H9 (cell line): ENCODE measurements at regions not wholly inside any gene's neighbourhood (a gene's known extent, or its start where the extent isn't known, plus 50 kb on each side); places are given as distances from the start of the nearest gene placed in this dataset.

Source experiments
- DNase-seq: peaks from one replicate; pipeline ENCODE4 v3.0.0-alpha.2; 2017
- H2AFZ ChIP-seq: one replicate; pipeline ENCODE4 v1.6.1; 2013; ENCODE audit warnings: mild to moderate bottlenecking, low read length, control low read depth, moderate library complexity
- H2AK5ac ChIP-seq: 2 replicates; pipeline ENCODE4 v1.6.1; 2013; ENCODE audit warnings: low read length, control low read depth, mixed read lengths; ENCODE audit not compliant: insufficient read length
- H2BK120ac ChIP-seq: one replicate; pipeline ENCODE4 v1.6.1; 2013; ENCODE audit warnings: low read depth, mild to moderate bottlenecking, low read length, control low read depth, inconsistent platforms; ENCODE audit not compliant: poor library complexity, severe bottlenecking
- H2BK12ac ChIP-seq: 2 replicates; pipeline ENCODE4 v1.6.1; 2013; ENCODE audit warnings: low read length, control low read depth, mixed read lengths, low read depth; ENCODE audit not compliant: insufficient read length
- H2BK15ac ChIP-seq: 2 replicates; pipeline ENCODE4 v1.6.1; 2013; ENCODE audit warnings: low read depth, low read length, control low read depth
- H2BK20ac ChIP-seq: one replicate; pipeline ENCODE4 v1.6.1; 2013; ENCODE audit warnings: low read depth, mild to moderate bottlenecking, low read length, control low read depth, inconsistent platforms; ENCODE audit not compliant: poor library complexity, severe bottlenecking
- H2BK5ac ChIP-seq: 2 replicates; pipeline ENCODE4 v1.6.1; 2013; ENCODE audit warnings: low read length, control low read depth, mixed read lengths; ENCODE audit not compliant: insufficient read length
- H3K14ac ChIP-seq: 2 replicates; pipeline ENCODE4 v1.6.1; 2013; ENCODE audit warnings: low read length, control low read depth; ENCODE audit not compliant: insufficient read depth
- H3K18ac ChIP-seq: 2 replicates; pipeline ENCODE4 v1.6.1; 2013; ENCODE audit warnings: low read depth, mild to moderate bottlenecking, mixed read lengths, low read length, control low read depth; ENCODE audit not compliant: insufficient read length
- H3K23ac ChIP-seq: 2 replicates; pipeline ENCODE4 v1.6.1; 2013; ENCODE audit warnings: low read length, control low read depth, mixed read lengths, low read depth; ENCODE audit not compliant: insufficient read length
- H3K23me2 ChIP-seq: 2 replicates; pipeline ENCODE4 v1.6.1; 2013; ENCODE audit warnings: low read depth, mild to moderate bottlenecking, mixed read lengths, low read length, control low read depth; ENCODE audit not compliant: insufficient read length, poor library complexity, severe bottlenecking
- H3K27ac ChIP-seq: 2 replicates; pipeline ENCODE4 v1.5.1; 2013; ENCODE audit warnings: low read length, control low read depth, mixed read lengths, low read depth; ENCODE audit not compliant: insufficient read length
- H3K27me3 ChIP-seq: 2 replicates; pipeline ENCODE4 v1.6.1; 2013; ENCODE audit warnings: low read length, control low read depth, inconsistent platforms; ENCODE audit not compliant: insufficient read depth
- H3K4ac ChIP-seq: 2 replicates; pipeline ENCODE4 v1.6.1; 2013; ENCODE audit warnings: low read depth, mild to moderate bottlenecking, control low read depth, inconsistent platforms, low read length, moderate library complexity
- H3K4me1 ChIP-seq: 2 replicates; pipeline ENCODE4 v1.6.1; 2013; ENCODE audit warnings: low read length, control low read depth, inconsistent platforms; ENCODE audit not compliant: insufficient read depth
- H3K4me2 ChIP-seq: 2 replicates; pipeline ENCODE4 v1.6.1; 2013; ENCODE audit warnings: low read length, control low read depth, mixed read lengths; ENCODE audit not compliant: insufficient read length, insufficient read depth
- H3K56ac ChIP-seq: 2 replicates; pipeline ENCODE4 v1.6.1; 2013; ENCODE audit warnings: low read depth, mild to moderate bottlenecking, mixed read lengths, low read length, control low read depth; ENCODE audit not compliant: insufficient read length
- H3K79me1 ChIP-seq: 2 replicates; pipeline ENCODE4 v1.6.1; 2013; ENCODE audit warnings: low read depth, mild to moderate bottlenecking, moderate library complexity, low read length, control low read depth, inconsistent platforms; ENCODE audit not compliant: insufficient read depth, poor library complexity, severe bottlenecking
- H3K79me2 ChIP-seq: 2 replicates; pipeline ENCODE4 v1.6.1; 2013; ENCODE audit warnings: low read length, control low read depth, inconsistent platforms; ENCODE audit not compliant: insufficient read depth
- H3K9ac ChIP-seq: 2 replicates; pipeline ENCODE4 v1.6.1; 2013; ENCODE audit warnings: low read length, control low read depth, mixed read lengths; ENCODE audit not compliant: insufficient read length; ENCODE audit errors: extremely low read depth
- H3K9me3 ChIP-seq: one replicate; pipeline ENCODE4 v1.6.1; 2013; ENCODE audit warnings: low read depth, low read length, inconsistent platforms; ENCODE audit not compliant: control insufficient read depth
- H3T11ph ChIP-seq: one replicate; pipeline ENCODE4 v1.6.1; 2013; ENCODE audit warnings: mild to moderate bottlenecking, low read length, control low read depth, inconsistent platforms
- H4K20me1 ChIP-seq: one replicate; pipeline ENCODE4 v1.6.1; 2013; ENCODE audit not compliant: control insufficient read depth, insufficient read length, insufficient read depth
- H4K5ac ChIP-seq: 2 replicates; pipeline ENCODE4 v1.6.1; 2013; ENCODE audit warnings: low read depth, mild to moderate bottlenecking, mixed read lengths, low read length, control low read depth; ENCODE audit not compliant: insufficient read length
- H4K8ac ChIP-seq: replicated peaks from 2 replicates; pipeline ENCODE4 v1.6.1; 2013; ENCODE audit warnings: low read length, control low read depth, mixed read lengths, low read depth; ENCODE audit not compliant: insufficient read length
- H4K91ac ChIP-seq: 2 replicates; pipeline ENCODE4 v1.6.1; 2013; ENCODE audit warnings: low read depth, mild to moderate bottlenecking, moderate library complexity, mixed read lengths, low read length, control low read depth; ENCODE audit not compliant: insufficient read length
- H3K27ac Mint-ChIP-seq, 3 experiments: 2 replicates in 2 of 3; 3 replicates in 1 of 3; pipeline ENCODE4 v1.8.0; 2020 to 2021; ENCODE audit warnings: mixed read lengths in 3 of 3, mild to moderate bottlenecking in 1 of 3, moderate library complexity in 1 of 3
- H3K27me3 Mint-ChIP-seq: 2 replicates; pipeline ENCODE4 v1.8.0; 2021; ENCODE audit warnings: low read depth, mild to moderate bottlenecking, moderate library complexity, mixed read lengths
- H3K36me3 Mint-ChIP-seq, 3 experiments: 2 replicates in 2 of 3; 3 replicates in 1 of 3; pipeline ENCODE4 v1.8.0; 2020 to 2021; ENCODE audit warnings: low read depth in 3 of 3, mixed read lengths in 3 of 3; ENCODE audit not compliant: insufficient read depth in 1 of 3
- H3K4me1 Mint-ChIP-seq, 2 experiments: 2 replicates each; pipeline ENCODE4 v1.8.0; 2020; ENCODE audit warnings: mixed read lengths in 2 of 2
- H3K4me3 Mint-ChIP-seq, 2 experiments: 2 replicates in 1 of 2; 3 replicates in 1 of 2; pipeline ENCODE4 v1.8.0; 2020 to 2021; ENCODE audit warnings: mild to moderate bottlenecking in 2 of 2, mixed read lengths in 2 of 2, moderate library complexity in 1 of 2
- H3K9me3 Mint-ChIP-seq, 2 experiments: 2 replicates in 1 of 2; 3 replicates in 1 of 2; pipeline ENCODE4 v1.8.0; 2020; ENCODE audit warnings: mild to moderate bottlenecking in 2 of 2, mixed read lengths in 2 of 2, moderate library complexity in 1 of 2
- CTCF ChIP-seq: fragments of 200-600 bp; sonication (generic); conservative IDR thresholded peaks from 3 replicates; pipeline ENCODE4 v1.8.0; 2021; ENCODE audit warnings: antibody characterized with exemption, mild to moderate bottlenecking
- WGBS: extraction: QIAGEN DNeasy Blood & Tissue Kit; methylation state at CpG from one replicate; pipeline ENCODE4 v1.1.7; 2013; ENCODE audit warnings: missing lambda C conversion rate, low lambda C conversion rate, mixed read lengths; ENCODE audit not compliant: insufficient read length; ENCODE audit errors: extremely low coverage; 5-methylcytosine and 5-hydroxymethylcytosine counted together

GRCh38 chr22:49023161-49023878, 804.4 kb downstream of the BRD1 start:
- no peak overlapping the region for H3K23ac ChIP-seq
- no peak overlapping the region for H2AFZ ChIP-seq
- H3K4me3 Mint-ChIP-seq, result no peak overlapping the region
- no peak overlapping the region for H3K4me2 ChIP-seq
- no peaks in the 10 kb centered on the region for H4K20me1 ChIP-seq
- peaks cover 11% of the 10 kb centered on the region for H3K27me3 Mint-ChIP-seq
- no peaks in the 10 kb centered on the region for H3K23me2 ChIP-seq
- H3K27ac ChIP-seq, result no peak overlapping the region
- no peaks in the 10 kb centered on the region for H3K4me1 ChIP-seq
- TF ChIP-seq CTCF, result no peak
- H3T11ph ChIP-seq, result no peak overlapping the region
- no peak overlapping the region for H2BK12ac ChIP-seq
- H4K5ac ChIP-seq, result no peak overlapping the region
- no peaks in the 10 kb centered on the region for H3K79me2 ChIP-seq
- H2BK15ac ChIP-seq, result no peak overlapping the region
- no peaks in the 10 kb centered on the region for H3K4me1 Mint-ChIP-seq
- no peak overlapping the region for H2BK20ac ChIP-seq
- H4K91ac ChIP-seq, result no peak overlapping the region
- no peak overlapping the region for H2BK120ac ChIP-seq
- no peak overlapping the region for H4K8ac ChIP-seq
- no peak overlapping the region for H2AK5ac ChIP-seq
- DNase-seq, result no peak
- H3K36me3 Mint-ChIP-seq, result no peaks in the 10 kb centered on the region
- no peak overlapping the region for H2BK5ac ChIP-seq
- H3K79me1 ChIP-seq, result no peaks in the 10 kb centered on the region
- H3K9me3 Mint-ChIP-seq, result no peaks in the 10 kb centered on the region; a peak in 1 of 5 replicates
- no CpG with 5 or more reads among the region's 22 CpGs for WGBS
- no peak overlapping the region for H3K18ac ChIP-seq
- H3K56ac ChIP-seq, result no peak overlapping the region
- no peak overlapping the region for H3K27ac Mint-ChIP-seq
- no peaks in the 10 kb centered on the region for H3K9me3 ChIP-seq
- H3K4ac ChIP-seq, result no peak overlapping the region
- H3K14ac ChIP-seq, result no peak overlapping the region
- no peak overlapping the region for H3K9ac ChIP-seq
- no peaks in the 10 kb centered on the region for H3K27me3 ChIP-seq
